Activated CD8-positive, alpha-beta memory T cell treated with anti-CD3 and anti-CD28 coated beads, Interleukin-2, amount 50 U/mL, for 4 hours (primary cell): ENCODE measurements at regions not wholly inside any gene's neighbourhood (a gene's known extent, or its start where the extent isn't known, plus 50 kb on each side); places are given as distances from the start of the nearest gene placed in this dataset.

Experiments
- DNase-seq: peaks from one replicate; pipeline ENCODE4 v3.0.0-alpha.2; 2020

DNA sequence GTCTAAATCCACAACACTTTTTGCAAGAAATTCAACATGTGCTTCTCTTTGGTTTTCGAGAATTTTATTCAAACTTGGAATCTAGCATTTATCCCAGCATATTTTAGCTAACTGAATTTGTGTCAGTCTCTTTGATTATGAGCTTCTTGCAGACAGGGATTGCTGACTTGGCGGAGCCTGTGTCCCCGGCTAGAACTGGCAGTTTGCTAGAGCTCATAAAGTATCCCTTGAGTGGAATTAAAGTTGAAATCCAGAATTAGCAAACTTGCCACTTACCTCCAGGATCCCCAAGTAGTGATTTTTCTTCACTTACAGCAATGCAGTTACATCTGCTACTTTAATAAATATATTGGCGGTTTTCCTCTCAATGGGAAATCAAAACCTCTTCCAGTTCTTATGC, 306.9 kb downstream of the AACS start:
- no peak for DNase-seq

GRCh38 chr12:125373375-125373774, 308.1 kb downstream of the AACS start:
- DNase-seq, result no peak

DNA sequence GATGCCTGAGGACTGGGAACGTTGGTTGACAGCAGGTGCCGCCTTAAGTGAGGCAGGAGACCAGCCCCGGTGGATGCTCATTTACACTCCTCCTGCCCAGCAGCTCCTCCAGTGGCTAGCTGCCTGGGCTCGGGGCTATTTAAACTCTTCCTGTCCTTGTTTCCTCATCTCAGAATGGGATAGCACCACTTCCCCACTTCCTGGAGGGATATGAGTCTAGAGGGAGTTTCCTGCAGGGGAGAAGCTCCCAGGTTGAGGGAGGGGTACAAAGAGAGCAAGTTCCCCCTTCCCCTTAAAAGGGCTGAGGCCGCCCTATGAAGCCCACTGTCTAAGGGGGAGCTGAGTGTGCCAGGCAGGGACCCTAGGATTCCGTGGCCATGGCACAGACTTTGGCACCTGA, 311.2 kb downstream of the AACS start:
- no peak for DNase-seq

DNA sequence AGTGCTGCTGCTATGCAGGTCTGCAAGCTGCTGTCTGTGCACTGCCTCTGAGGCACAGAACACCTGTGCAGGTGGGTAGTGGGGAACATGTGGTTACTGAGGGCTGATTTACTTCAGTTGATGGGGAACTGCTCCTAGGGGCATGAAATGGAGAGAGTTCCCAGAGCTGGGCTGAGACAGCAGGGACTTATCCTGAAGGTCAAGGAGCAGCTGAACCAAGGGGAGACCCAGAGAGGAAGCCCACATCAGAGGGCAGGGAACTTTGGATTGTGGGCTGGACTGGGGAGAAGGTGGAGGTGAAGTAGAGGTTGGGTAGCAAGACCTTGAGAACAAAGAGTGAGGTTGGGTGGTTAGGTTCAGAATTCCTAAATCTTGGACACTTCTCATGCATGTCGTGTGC, 311.9 kb downstream of the AACS start:
- no peak for DNase-seq

DNA sequence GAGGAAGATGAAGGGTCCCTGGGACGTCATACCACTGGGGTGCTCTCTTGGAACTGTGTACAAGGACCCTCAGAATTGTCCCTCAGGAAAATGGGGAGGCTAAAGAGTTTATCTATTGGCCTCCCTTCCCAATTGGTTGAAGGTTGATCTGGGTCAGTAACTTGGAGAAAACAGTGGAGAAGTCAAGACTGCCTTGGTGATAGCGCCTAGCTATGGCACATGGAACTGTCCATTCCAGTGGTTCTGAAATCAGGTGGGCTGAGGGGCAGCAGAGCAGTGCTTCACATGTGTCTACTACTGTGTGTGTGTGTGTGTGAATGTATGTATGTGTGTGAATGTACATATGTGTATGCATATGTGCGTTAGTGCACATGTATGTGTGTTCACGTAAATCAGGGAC, 316.1 kb downstream of the AACS start:
- no peak for DNase-seq

DNA sequence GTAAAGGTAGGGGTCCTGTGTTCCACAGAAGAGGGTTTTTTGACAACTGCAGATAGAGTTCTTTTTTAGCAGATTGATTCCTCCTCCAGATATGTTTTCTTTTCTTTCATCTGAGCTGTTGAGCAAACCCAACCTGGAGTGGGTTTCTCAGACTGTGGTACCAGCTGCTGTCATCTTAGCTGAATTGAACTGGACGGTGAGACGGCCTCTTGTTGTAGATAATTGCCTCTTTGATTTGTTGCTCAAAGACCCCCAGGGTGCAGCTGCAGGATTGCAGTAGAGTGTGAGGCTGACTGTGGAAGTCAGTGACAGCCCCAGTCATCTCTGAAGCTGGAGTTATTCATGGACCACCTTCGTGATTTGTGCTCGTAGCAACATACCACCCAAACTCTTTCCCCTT, 317.7 kb downstream of the AACS start:
- no peak for DNase-seq

GRCh38 chr12:125386652-125387051, 321.4 kb downstream of the AACS start:
- no peak for DNase-seq

DNA sequence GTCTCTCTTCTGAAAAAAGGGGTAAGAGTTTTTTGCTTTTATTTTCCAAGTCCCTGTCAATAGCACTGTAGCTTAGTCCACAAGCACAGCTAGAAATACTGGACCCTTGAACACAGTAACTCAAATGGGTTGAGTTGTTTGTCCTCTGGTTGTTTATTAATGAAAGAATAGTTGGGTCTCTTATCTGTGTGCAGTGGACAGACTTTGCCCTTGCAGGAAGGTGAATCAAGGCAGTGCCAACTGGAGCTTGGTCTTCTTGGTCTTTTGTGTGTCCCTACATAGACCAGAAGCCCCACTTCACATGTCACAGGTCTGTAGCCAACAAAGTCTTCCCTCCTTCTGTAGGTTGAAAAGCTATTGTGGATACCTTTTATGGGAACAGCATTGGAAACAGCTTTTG, 322.0 kb downstream of the AACS start:
- DNase-seq, result no peak

DNA sequence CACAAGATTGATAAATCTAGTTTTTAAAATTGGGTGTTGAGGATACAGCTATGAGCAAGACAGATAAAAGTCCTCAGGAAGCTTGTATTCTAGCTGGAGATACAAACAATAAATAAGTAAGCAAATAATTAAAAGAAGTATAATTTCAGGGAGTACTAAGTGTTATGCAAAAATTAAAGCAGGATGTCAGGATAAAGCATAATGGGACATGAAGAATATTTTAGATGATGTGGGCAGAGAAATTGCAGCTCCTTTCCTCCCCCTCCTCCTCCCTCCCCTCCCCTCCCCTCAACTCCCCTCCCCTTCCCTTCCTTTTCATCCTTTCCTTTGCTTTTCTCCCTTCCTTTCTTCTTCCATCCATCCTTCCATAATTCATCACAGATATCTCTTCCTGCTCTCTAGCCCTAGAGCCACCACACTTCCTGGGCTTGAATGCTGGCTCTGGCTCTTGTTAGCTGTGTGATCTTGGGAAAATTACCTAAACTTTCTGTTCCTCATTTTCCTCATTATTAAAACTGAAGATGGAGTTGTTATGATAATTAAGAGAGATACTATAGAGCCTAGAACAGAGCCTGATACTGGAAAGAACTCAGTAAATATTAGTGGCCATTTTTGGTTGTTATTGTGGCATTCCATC, 323.9 kb downstream of the AACS start:
- DNase-seq, result no peak

DNA sequence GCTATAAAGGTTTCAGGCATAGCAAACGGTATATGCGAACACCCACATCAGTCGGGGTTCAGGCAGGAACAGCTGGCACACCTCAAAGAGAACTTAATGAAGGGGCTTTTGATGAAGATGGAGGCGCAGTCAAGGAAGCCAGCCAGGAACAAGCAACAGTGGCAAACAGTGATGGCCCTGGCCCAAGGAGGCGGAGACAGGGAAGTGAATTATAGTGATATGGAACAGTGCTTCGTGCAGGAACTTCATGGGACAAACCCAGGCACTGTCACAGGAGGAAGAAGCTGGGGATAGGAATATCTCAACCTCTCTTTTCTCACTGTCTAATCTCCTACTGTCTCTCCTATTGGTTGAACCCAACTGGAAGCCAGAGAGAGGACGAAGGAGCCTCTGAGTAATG, 328.3 kb downstream of the AACS start:
- no peak for DNase-seq

DNA sequence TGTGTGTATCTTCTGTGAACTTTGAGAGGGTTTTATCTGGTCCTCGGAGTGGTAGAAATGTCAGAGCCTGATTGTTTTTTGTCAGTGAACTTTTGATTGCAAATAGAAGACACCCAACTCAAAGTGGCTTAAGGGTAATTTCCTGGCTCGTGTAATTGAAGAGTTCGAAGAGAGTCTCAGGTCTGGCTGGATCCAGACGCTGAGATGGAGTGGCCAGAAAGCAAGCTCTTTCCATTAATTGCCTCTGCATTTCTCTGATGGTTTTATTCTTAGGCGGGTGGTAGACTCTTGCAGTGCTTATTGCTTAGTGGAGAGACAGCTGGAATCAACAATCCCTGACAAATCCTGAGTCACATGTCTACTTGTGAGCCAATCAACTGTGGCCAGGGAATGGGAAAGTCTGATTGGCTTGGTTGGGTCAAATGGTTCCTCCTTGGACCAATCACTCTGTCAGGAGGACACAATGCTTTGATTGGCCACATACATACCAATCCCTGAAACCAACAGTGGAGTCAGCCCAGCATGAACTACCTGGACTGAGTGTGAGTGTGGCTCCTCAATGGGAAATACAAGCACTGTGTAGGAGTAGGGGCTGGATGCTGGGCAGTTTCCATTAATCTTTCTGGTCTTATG, 330.5 kb downstream of the AACS start:
- DNase-seq, result no peak

DNA sequence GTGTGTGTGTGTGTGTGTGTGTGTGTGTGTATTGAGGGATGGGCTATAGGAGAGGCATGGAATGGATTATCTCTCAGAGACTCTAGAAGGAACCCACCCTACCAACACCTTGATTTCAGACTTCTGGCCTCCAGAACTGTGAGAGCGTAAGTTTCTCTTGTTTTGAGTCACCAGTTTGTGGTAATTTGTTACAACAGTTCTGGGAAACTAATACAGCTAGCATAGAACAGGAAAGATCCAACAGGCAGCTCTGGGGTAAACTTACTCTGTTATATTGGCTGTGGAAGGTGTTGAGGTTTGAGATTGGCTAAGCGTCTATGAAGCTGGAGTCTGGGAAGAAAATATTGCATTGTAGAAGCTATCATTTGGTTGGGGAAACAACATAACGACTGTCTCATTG, 334.3 kb downstream of the AACS start:
- no peak for DNase-seq

DNA sequence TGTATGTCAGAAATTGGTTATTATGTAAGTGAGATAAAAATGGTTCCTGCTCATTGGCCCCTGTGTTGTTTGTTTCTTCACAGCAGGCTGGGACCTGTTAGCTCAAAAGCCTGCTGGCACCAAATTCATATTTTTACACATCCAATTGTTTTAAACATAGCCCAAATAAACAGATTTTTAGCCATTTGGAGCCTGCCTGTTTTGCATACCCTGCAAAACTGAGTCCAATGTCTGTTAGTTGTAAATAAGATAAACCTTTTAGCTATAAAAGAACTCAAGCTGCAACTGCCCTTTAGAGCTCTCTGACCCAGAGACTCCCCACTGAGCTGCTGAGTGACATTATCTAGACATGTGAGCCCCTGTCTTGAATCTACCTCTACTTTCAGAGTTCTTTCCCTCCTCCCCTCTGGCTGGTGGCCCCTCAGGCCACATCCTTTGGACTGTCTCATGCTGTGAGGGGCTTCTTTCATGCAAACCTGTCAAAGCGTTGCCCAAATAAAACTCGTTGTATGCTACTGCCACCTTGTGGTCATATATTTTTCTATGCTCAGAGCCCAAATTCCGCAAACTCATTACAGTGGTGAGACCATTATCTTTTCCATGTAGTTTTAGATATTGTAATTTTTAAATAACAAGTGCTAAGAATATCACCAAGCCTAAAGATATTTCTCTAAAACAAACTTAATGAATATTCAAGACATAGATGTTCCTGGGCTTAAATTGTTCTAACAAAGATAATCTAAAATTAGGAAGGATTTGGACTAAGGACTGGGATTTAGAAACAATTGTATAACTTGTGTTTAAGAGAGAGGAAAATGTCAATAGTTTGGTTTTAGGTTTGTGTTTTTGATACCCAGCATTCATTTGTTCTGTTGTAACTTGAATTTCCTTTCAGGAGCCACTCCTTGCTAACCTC, 337.9 kb downstream of the AACS start:
- DNase-seq, result no peak

DNA sequence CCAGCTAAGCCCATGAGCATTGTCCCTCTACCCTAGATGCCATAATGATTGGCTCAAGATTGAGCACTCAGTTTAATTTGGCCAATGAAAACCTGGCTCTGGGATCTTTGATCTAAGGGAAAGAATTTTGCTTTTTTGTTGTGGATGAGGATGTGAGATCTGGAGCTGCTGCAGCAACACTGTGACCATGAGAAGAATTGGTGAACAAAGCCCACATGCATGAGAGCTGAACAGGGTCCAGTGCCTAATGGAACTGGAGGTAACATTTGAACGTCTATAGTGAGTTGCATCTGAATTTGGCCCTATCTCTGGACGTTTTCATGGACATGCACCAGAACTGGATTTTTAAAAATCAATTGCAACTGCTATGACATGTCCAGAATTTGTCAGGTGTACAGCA, 338.6 kb downstream of the AACS start:
- DNase-seq, result no peak

- no peak for DNase-seq
These were observed 340.9 kb downstream of the AACS start for GRCh38 chr12:125406131-125406530.

- no peak for DNase-seq
These were observed 343.5 kb downstream of the AACS start for GRCh38 chr12:125408718-125409117.

DNA sequence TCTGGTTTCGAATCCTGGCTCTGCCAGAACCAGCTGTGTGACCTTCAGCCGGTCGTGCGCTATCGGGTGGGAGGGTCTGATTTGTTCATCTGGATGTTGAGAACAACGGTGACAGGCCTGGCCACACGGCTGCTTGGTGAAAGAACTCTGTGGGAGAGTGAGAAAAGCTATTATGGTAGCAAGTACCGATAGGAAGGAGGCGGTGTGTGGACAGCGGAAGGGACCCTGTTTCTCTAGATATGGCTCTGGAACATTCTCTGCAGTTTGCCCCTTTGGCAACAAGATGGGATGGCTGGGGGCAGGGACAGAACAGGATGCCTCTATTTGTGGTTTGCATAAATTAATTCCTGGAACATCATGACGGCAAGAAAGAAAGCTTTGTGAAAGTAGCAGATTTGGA, 347.3 kb downstream of the AACS start:
- no peak for DNase-seq

GRCh38 chr12:125417446-125417845, 352.2 kb downstream of the AACS start:
- DNase-seq, result no peak

GRCh38 chr12:125418902-125419564, 353.8 kb downstream of the AACS start:
- DNase-seq, result no peak

DNA sequence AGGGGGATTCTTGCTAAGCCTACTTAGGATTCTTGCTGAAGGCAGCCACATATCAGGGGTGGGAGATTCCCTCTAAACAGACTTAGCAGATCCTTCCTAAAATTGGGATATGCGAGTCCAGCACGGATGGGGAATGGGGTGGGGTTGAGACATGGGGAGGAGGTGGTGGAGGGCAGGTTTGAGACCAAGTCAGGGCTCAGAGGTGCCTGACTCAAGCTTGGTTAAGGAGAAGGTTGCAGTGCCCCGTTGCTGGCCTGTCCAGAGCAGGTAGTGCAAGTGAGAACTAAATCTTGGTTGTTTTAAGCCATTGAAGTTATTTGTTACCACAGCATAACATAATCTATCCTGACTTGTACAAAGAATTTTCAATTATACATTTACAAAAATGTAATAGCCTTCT, 359.7 kb downstream of the AACS start:
- no peak for DNase-seq

DNA sequence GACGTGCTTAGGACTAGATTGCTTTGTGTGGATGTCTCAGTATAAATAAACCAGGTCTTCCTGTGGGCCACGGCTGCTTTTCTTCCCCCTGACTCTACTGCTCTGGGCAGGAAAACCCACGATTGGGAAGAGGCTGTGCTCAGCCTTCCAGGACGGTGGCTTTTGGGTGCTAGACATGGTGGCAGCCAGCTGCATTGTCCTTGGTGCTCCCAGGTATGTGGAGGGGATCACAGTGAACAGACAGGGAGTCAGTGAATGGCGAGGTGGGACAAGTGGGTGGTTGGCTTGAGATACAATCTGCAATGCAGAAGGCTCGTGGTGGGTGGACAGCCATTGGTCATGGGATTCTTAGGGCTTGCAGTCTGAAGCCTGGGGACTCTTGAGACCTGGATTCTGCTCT, 366.3 kb downstream of the AACS start:
- no peak for DNase-seq

- no peak for DNase-seq
These were observed 368.9 kb downstream of the AACS start for GRCh38 chr12:125434131-125434530.

DNA sequence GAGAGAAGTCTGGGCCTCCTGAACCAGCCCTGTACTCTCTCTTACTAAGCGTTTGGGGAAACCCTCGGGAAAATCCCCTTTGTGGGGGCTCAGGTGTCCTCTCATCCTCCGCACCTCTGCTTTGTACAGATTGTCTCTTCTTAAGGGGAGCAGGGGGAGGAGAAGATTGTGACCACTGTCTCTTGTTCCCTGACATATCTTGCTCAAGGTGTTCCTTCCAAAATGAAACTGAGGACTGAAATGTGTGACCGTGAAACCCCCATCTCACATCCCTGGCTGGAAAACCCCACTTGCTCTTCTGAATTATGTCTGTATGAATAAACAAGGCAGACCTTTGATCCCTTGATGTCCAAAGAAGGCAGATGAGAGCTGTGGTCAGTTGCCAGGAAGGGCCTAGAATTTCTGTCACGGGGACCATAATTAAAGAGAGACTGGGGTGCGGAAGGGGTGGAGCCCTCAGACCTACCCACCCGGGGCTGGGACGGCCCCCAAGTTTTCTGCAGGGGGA, 369.8 kb downstream of the AACS start:
- DNase-seq, result no peak
